ENCODE measurements at regions not wholly inside any gene's neighbourhood (a gene's known extent, or its start where the extent isn't known, plus 50 kb on each side); places are given as distances from the start of the nearest gene placed in this dataset.

- Mint-ChIP-seq H3K9me3 (peaks cover 0 to 9% (median 1%) of the 10 kb centered on the region in 7 donors), H3K4me1 (no peaks in the 10 kb centered on the region), H3K27ac (no peak overlapping the region), H3K27me3 (ENCODE audit: low read depth in 3 of 3) (no peaks in the 10 kb centered on the region), H3K4me3 (no peak overlapping the region), H3K36me3 (no peaks in the 10 kb centered on the region)
- Histone ChIP-seq H3K79me2 (ENCODE audit: insufficient read depth, low read length) (no peaks in the 10 kb centered on the region), H3K9me3 (replicated peaks in 1 of 2; ENCODE audit: control insufficient read depth in 1 of 2, insufficient read depth in 1 of 2, low read length in 2 of 2) (peaks cover 3 to 6% of the 10 kb centered on the region in 2 donors), H4K20me1 (ENCODE audit: insufficient read depth, low read length) (no peaks in the 10 kb centered on the region), H2AFZ (ENCODE audit: insufficient read depth, low read depth, low read length, poor library complexity, severe bottlenecking) (no peak overlapping the region), H3K27ac (ENCODE audit: low read depth in 1 of 2, low read length in 2 of 2) (no peak overlapping the region), H3K9ac (ENCODE audit: insufficient read depth, low read length, poor library complexity, severe bottlenecking) (no peak overlapping the region), H3K4me3 (replicated peaks in 1 of 3; ENCODE audit: low read depth in 2 of 3, low read length in 3 of 3) (no peak overlapping the region), H3K36me3 (replicated peaks in 1 of 2; ENCODE audit: control insufficient read depth in 1 of 2, insufficient read depth in 2 of 2, low read length in 2 of 2) (no peaks in the 10 kb centered on the region), H3K4me1 (ENCODE audit: control insufficient read depth in 1 of 2, insufficient read depth in 2 of 2, low read length in 2 of 2) (no peaks in the 10 kb centered on the region), H3K4me2 (replicated peaks; ENCODE audit: extremely low read depth, low read length, poor library complexity, severe bottlenecking) (no peak overlapping the region), H3K27me3 (ENCODE audit: control insufficient read depth in 2 of 2, insufficient read depth in 2 of 2, low read length in 2 of 2) (no peaks in the 10 kb centered on the region)
- no peak for DNase-seq
- no peak for TF ChIP-seq CTCF (IDR thresholded peaks at IDR 0.05)
- intact Hi-C loops (cut with micrococcal nuclease): no loop called here
These were observed 271.2 kb upstream of the SMIM31 start for GRCh38 chr4:164482758-164483157.

GRCh38 chr4:164483711-164484110 lies 270.2 kb upstream of the SMIM31 start:
- TF ChIP-seq CTCF (IDR thresholded peaks at IDR 0.05): no peak
- H3K27me3 Mint-ChIP-seq (ENCODE audit: low read depth in 3 of 3): no peaks in the 10 kb centered on the region
- no peaks in the 10 kb centered on the region for H3K36me3 ChIP-seq (replicated peaks in 1 of 2; ENCODE audit: control insufficient read depth in 1 of 2, insufficient read depth in 2 of 2, low read length in 2 of 2)
- H3K27ac ChIP-seq (ENCODE audit: low read depth in 1 of 2, low read length in 2 of 2): no peak overlapping the region
- H3K4me2 ChIP-seq (replicated peaks; ENCODE audit: extremely low read depth, low read length, poor library complexity, severe bottlenecking): no peak overlapping the region
- DNase-seq: no peak
- peaks cover 0 to 9% (median 4%) of the 10 kb centered on the region in 7 donors for H3K9me3 Mint-ChIP-seq
- no peaks in the 10 kb centered on the region for H3K4me1 ChIP-seq (ENCODE audit: control insufficient read depth in 1 of 2, insufficient read depth in 2 of 2, low read length in 2 of 2)
- H3K4me3 ChIP-seq (replicated peaks in 1 of 3; ENCODE audit: low read depth in 2 of 3, low read length in 3 of 3): no peak overlapping the region
- H4K20me1 ChIP-seq (ENCODE audit: insufficient read depth, low read length): no peaks in the 10 kb centered on the region
- H3K27me3 ChIP-seq (ENCODE audit: control insufficient read depth in 2 of 2, insufficient read depth in 2 of 2, low read length in 2 of 2): no peaks in the 10 kb centered on the region
- no peaks in the 10 kb centered on the region for H3K9me3 ChIP-seq (replicated peaks in 1 of 2; ENCODE audit: control insufficient read depth in 1 of 2, insufficient read depth in 1 of 2, low read length in 2 of 2)
- H3K27ac Mint-ChIP-seq: no peak overlapping the region
- WGBS (ENCODE audit: insufficient coverage): 50% methylated on average over 1 of the region's 5 CpGs
- H3K4me3 Mint-ChIP-seq: no peak overlapping the region
- intact Hi-C loops (cut with micrococcal nuclease): no loop called here
- no peaks in the 10 kb centered on the region for H3K4me1 Mint-ChIP-seq
- no peaks in the 10 kb centered on the region for H3K79me2 ChIP-seq (ENCODE audit: insufficient read depth, low read length)
- H3K36me3 Mint-ChIP-seq: no peaks in the 10 kb centered on the region
- H3K9ac ChIP-seq (ENCODE audit: insufficient read depth, low read length, poor library complexity, severe bottlenecking): no peak overlapping the region
- no peak overlapping the region for H2AFZ ChIP-seq (ENCODE audit: insufficient read depth, low read depth, low read length, poor library complexity, severe bottlenecking)

Data from CD14-positive monocyte (primary cell).